CD4-positive, alpha-beta T cell treated with Interleukin-10 for 1 hour (primary cell): ENCODE measurements at regions not wholly inside any gene's neighbourhood (a gene's known extent, or its start where the extent isn't known, plus 50 kb on each side); places are given as distances from the start of the nearest gene placed in this dataset.

Experiments
- DNase-seq: peaks from one replicate; pipeline ENCODE4 v3.0.0-alpha.2; 2020

- DNase-seq: no peak
These were observed 243.1 kb upstream of the FOXN3 start for GRCh38 chr14:89660166-89660565.

- no peak for DNase-seq
These were observed 242.1 kb upstream of the FOXN3 start for GRCh38 chr14:89658977-89659670.

GRCh38 chr14:89657014-89657413, 240.0 kb upstream of the FOXN3 start:
- DNase-seq: no peak

- DNase-seq: no peak
These were observed 238.0 kb upstream of the FOXN3 start for GRCh38 chr14:89654998-89655397.

- DNase-seq: no peak
These were observed 235.3 kb upstream of the FOXN3 start for GRCh38 chr14:89652352-89652751.

GRCh38 chr14:89651805-89652204, 234.8 kb upstream of the FOXN3 start:
- DNase-seq: no peak

- DNase-seq: no peak
These were observed 233.3 kb upstream of the FOXN3 start for GRCh38 chr14:89650077-89650978.

GRCh38 chr14:89649451-89650075, 232.5 kb upstream of the FOXN3 start:
- no peak for DNase-seq

GRCh38 chr14:89648924-89649323, 231.9 kb upstream of the FOXN3 start:
- no peak for DNase-seq

- no peak for DNase-seq
These were observed 231.5 kb upstream of the FOXN3 start for GRCh38 chr14:89648510-89648909.

GRCh38 chr14:89646971-89647370, 229.9 kb upstream of the FOXN3 start:
- DNase-seq: no peak

GRCh38 chr14:89644641-89645040, 227.6 kb upstream of the FOXN3 start:
- DNase-seq: no peak

GRCh38 chr14:89641495-89642175, 224.6 kb upstream of the FOXN3 start:
- peak; percentile 68 for DNase-seq

GRCh38 chr14:89640141-89640540, 223.1 kb upstream of the FOXN3 start:
- no peak for DNase-seq

- no peak for DNase-seq
These were observed 222.7 kb upstream of the FOXN3 start for GRCh38 chr14:89639687-89640086.

- peak; percentile 36 for DNase-seq
These were observed 221.9 kb upstream of the FOXN3 start for GRCh38 chr14:89638891-89639290.

- no peak for DNase-seq
These were observed 220.5 kb upstream of the FOXN3 start for GRCh38 chr14:89637581-89637980.

GRCh38 chr14:89635615-89636014, 218.6 kb upstream of the FOXN3 start:
- no peak for DNase-seq

- no peak for DNase-seq
These were observed 217.0 kb upstream of the FOXN3 start for GRCh38 chr14:89634037-89634436.

- no peak for DNase-seq
These were observed 213.2 kb upstream of the FOXN3 start for GRCh38 chr14:89630101-89630829.

GRCh38 chr14:89629383-89629782, 212.3 kb upstream of the FOXN3 start:
- no peak for DNase-seq

- DNase-seq: no peak
These were observed 211.5 kb upstream of the FOXN3 start for GRCh38 chr14:89628521-89628920.
